ENCODE measurements at regions not wholly inside any gene's neighbourhood (a gene's known extent, or its start where the extent isn't known, plus 50 kb on each side); places are given as distances from the start of the nearest gene placed in this dataset.
A peak's percentile ranks its signal among the peaks of the same experiment; 100 is the strongest.

GRCh38 chr1:8194481-8195227 lies 123.3 kb upstream of the SLC45A1 start:
- 73 to 77% methylated on average over 14 of the region's 14 CpGs for WGBS, 2 donors
- no peaks in the 10 kb centered on the region for H3K9me3 ChIP-seq
- no peaks in the 10 kb centered on the region for H3K36me3 ChIP-seq
- intact Hi-C loops (cut with DNase I) = no loop called here
- no peak for ATAC-seq
- H3K27ac ChIP-seq = no peak overlapping the region
- no peaks in the 10 kb centered on the region for H3K27me3 ChIP-seq
- H3K4me1 ChIP-seq = peaks cover 0 to 19% (median 7%) of the 10 kb centered on the region in 9 donors
- no peak for TF ChIP-seq CTCF (IDR thresholded peaks at IDR 0.05)
- no peak for DNase-seq
- no peak overlapping the region for H3K4me3 ChIP-seq

- Histone ChIP-seq H3K27ac (no peak overlapping the region), H3K9me3 (no peaks in the 10 kb centered on the region), H3K36me3 (no peaks in the 10 kb centered on the region), H3K27me3 (no peaks in the 10 kb centered on the region), H3K4me1 (peaks cover 0 to 19% (median 7%) of the 10 kb centered on the region in 9 donors), H3K4me3 (no peak overlapping the region)
- no peak for DNase-seq
- intact Hi-C loops (cut with DNase I) = no loop called here
- WGBS, 2 donors = 88 to 89% methylated on average over 8 of the region's 8 CpGs
- TF ChIP-seq CTCF (IDR thresholded peaks at IDR 0.05) = no peak
- ATAC-seq = no peak
Measured at GRCh38 chr1:8193840-8194406, 124.0 kb upstream of the SLC45A1 start.

- no peak overlapping the region for H3K4me3 ChIP-seq
- no peak overlapping the region for H3K27ac ChIP-seq
- ATAC-seq = no peak
- TF ChIP-seq CTCF (IDR thresholded peaks at IDR 0.05) = no peak
- no peaks in the 10 kb centered on the region for H3K36me3 ChIP-seq
- H3K9me3 ChIP-seq = no peaks in the 10 kb centered on the region
- WGBS, 2 donors = 72 to 74% methylated on average over 9 of the region's 9 CpGs
- no peak for DNase-seq
- H3K27me3 ChIP-seq = no peaks in the 10 kb centered on the region
- intact Hi-C loops (cut with DNase I) = no loop called here
- H3K4me1 ChIP-seq = peaks cover 0 to 8% (median 0%) of the 10 kb centered on the region in 9 donors
Measured at GRCh38 chr1:8191474-8191873, 126.4 kb upstream of the SLC45A1 start.

- no peaks in the 10 kb centered on the region for H3K9me3 ChIP-seq
- DNase-seq (no peak), ATAC-seq (peak in 1 of 8 donors; percentile 45)
- H3K4me3 ChIP-seq = no peak overlapping the region
- H3K27ac ChIP-seq = no peak overlapping the region
- no peaks in the 10 kb centered on the region for H3K36me3 ChIP-seq
- no peak for TF ChIP-seq CTCF (IDR thresholded peaks at IDR 0.05)
- H3K27me3 ChIP-seq = no peaks in the 10 kb centered on the region
- intact Hi-C loops (cut with DNase I) = no loop called here
- 91 to 95% methylated on average over 6 of the region's 6 CpGs for WGBS, 2 donors
- peaks cover 0 to 8% (median 0%) of the 10 kb centered on the region in 9 donors for H3K4me1 ChIP-seq
Measured at GRCh38 chr1:8189931-8190483, 127.9 kb upstream of the SLC45A1 start.
